Mesothelial cell of epicardium (in vitro differentiated cells): ENCODE measurements at regions not wholly inside any gene's neighbourhood (a gene's known extent, or its start where the extent isn't known, plus 50 kb on each side); places are given as distances from the start of the nearest gene placed in this dataset.

Experiments
- DNase-seq, 2 experiments: peaks; one replicate each; pipeline ENCODE4 v3.0.0; 2021; ENCODE audit warnings: low spot score in 2 of 2; ENCODE audit not compliant: unreplicated experiment in 2 of 2
- H3K27ac Mint-ChIP-seq: 2 replicates; pipeline ENCODE4 v1.8.0; 2021; ENCODE audit warnings: mixed read lengths
- H3K27me3 Mint-ChIP-seq: 2 replicates; pipeline ENCODE4 v1.8.0; 2021; ENCODE audit warnings: low read depth, mixed read lengths
- H3K36me3 Mint-ChIP-seq: 2 replicates; pipeline ENCODE4 v1.8.0; 2021; ENCODE audit warnings: mixed read lengths
- H3K4me1 Mint-ChIP-seq: 2 replicates; pipeline ENCODE4 v1.8.0; 2021; ENCODE audit warnings: mixed read lengths
- H3K4me3 Mint-ChIP-seq: 2 replicates; pipeline ENCODE4 v1.8.0; 2021; ENCODE audit warnings: mild to moderate bottlenecking, moderate library complexity, mixed read lengths
- H3K9me3 Mint-ChIP-seq: 2 replicates; pipeline ENCODE4 v1.8.0; 2021; ENCODE audit warnings: mixed read lengths
- CTCF ChIP-seq: fragments of 200-600 bp; sonication (generic); IDR thresholded peaks from one replicate; pipeline ENCODE4 v1.5.0; 2021; ENCODE audit warnings: antibody characterized with exemption; ENCODE audit not compliant: unreplicated experiment

GRCh38 chr2:11941201-11942177 is 195.1 kb downstream of the LPIN1 start:
- DNase-seq: no peak
- Mint-ChIP-seq H3K27ac (no peak overlapping the region), H3K4me3 (no peak overlapping the region), H3K4me1 (peaks cover 10% of the 10 kb centered on the region), H3K9me3 (peaks cover 4% of the 10 kb centered on the region), H3K27me3 (peaks cover 3% of the 10 kb centered on the region), H3K36me3 (no peaks in the 10 kb centered on the region)
- no peak for TF ChIP-seq CTCF

- no peak overlapping the region for H3K4me3 Mint-ChIP-seq
- peaks cover 3% of the 10 kb centered on the region for H3K27me3 Mint-ChIP-seq
- no peaks in the 10 kb centered on the region for H3K36me3 Mint-ChIP-seq
- no peak for TF ChIP-seq CTCF
- H3K27ac Mint-ChIP-seq: no peak overlapping the region
- H3K4me1 Mint-ChIP-seq: peaks cover 10% of the 10 kb centered on the region
- DNase-seq: no peak
- H3K9me3 Mint-ChIP-seq: peaks cover 4% of the 10 kb centered on the region
Measured at GRCh38 chr2:11942178-11942569, 195.7 kb downstream of the LPIN1 start.

- Mint-ChIP-seq H3K27me3 (peaks cover 3% of the 10 kb centered on the region), H3K4me3 (no peak overlapping the region), H3K4me1 (peaks cover 10% of the 10 kb centered on the region), H3K27ac (no peak overlapping the region), H3K9me3 (no peaks in the 10 kb centered on the region), H3K36me3 (no peaks in the 10 kb centered on the region)
- no peak for DNase-seq
- TF ChIP-seq CTCF: no peak
Measured at GRCh38 chr2:11944311-11944710, 197.9 kb downstream of the LPIN1 start.

- no peaks in the 10 kb centered on the region for H3K9me3 Mint-ChIP-seq
- no peaks in the 10 kb centered on the region for H3K36me3 Mint-ChIP-seq
- no peak overlapping the region for H3K4me3 Mint-ChIP-seq
- H3K4me1 Mint-ChIP-seq: peaks cover 10% of the 10 kb centered on the region
- no peak for DNase-seq
- H3K27ac Mint-ChIP-seq: no peak overlapping the region
- H3K27me3 Mint-ChIP-seq: peaks cover 3% of the 10 kb centered on the region
- TF ChIP-seq CTCF: no peak
Measured at GRCh38 chr2:11945139-11946126, 199.0 kb downstream of the LPIN1 start.

- no peaks in the 10 kb centered on the region for H3K4me1 Mint-ChIP-seq
- no peak overlapping the region for H3K27ac Mint-ChIP-seq
- H3K9me3 Mint-ChIP-seq: no peaks in the 10 kb centered on the region
- H3K36me3 Mint-ChIP-seq: no peaks in the 10 kb centered on the region
- DNase-seq: no peak
- no peak for TF ChIP-seq CTCF
- H3K27me3 Mint-ChIP-seq: no peaks in the 10 kb centered on the region
- no peak overlapping the region for H3K4me3 Mint-ChIP-seq
Measured at GRCh38 chr2:11947956-11948355, 201.5 kb downstream of the LPIN1 start.
